ENCODE measurements at regions not wholly inside any gene's neighbourhood (a gene's known extent, or its start where the extent isn't known, plus 50 kb on each side); places are given as distances from the start of the nearest gene placed in this dataset.

DNA sequence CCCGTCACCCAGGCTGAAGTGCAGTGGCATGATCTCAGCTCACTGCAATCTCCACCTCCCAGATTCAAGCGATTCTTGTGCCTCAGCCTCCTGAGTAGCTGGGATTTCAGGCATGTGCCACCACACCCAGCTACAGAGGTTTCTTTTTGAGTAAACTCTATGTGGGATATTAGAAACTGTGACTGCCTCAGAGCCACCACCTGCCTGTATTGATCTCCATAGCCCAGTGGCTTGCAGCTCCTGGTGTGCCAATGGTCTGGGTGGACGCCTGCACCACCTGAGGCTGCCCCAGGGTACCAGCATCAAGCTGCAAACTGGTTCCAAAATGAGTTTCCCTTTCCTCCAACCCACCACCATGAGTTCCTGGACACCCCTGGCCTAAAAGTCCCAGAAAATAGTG is 89.7 kb upstream of the SLC44A3 start:
- DNase-seq (ENCODE audit: low read depth) (no peak), FAIRE-seq (no peak)
- no peak overlapping the region for H3K4me3 ChIP-seq (ENCODE audit: low read depth, low read length)
- no peaks in the 10 kb centered on the region for H3K27me3 ChIP-seq (ENCODE audit: control insufficient read depth, insufficient read depth, low read length)
- no peaks in the 10 kb centered on the region for H3K36me3 ChIP-seq (ENCODE audit: control insufficient read depth, insufficient read depth, low read length)
- TF ChIP-seq, protein P1, sequence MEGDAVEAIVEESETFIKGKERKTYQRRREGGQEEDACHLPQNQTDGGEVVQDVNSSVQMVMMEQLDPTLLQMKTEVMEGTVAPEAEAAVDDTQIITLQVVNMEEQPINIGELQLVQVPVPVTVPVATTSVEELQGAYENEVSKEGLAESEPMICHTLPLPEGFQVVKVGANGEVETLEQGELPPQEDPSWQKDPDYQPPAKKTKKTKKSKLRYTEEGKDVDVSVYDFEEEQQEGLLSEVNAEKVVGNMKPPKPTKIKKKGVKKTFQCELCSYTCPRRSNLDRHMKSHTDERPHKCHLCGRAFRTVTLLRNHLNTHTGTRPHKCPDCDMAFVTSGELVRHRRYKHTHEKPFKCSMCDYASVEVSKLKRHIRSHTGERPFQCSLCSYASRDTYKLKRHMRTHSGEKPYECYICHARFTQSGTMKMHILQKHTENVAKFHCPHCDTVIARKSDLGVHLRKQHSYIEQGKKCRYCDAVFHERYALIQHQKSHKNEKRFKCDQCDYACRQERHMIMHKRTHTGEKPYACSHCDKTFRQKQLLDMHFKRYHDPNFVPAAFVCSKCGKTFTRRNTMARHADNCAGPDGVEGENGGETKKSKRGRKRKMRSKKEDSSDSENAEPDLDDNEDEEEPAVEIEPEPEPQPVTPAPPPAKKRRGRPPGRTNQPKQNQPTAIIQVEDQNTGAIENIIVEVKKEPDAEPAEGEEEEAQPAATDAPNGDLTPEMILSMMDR (IDR thresholded peaks at IDR 0.05; ENCODE audit: insufficient read depth, low read length, severe bottlenecking): no peak

DNA sequence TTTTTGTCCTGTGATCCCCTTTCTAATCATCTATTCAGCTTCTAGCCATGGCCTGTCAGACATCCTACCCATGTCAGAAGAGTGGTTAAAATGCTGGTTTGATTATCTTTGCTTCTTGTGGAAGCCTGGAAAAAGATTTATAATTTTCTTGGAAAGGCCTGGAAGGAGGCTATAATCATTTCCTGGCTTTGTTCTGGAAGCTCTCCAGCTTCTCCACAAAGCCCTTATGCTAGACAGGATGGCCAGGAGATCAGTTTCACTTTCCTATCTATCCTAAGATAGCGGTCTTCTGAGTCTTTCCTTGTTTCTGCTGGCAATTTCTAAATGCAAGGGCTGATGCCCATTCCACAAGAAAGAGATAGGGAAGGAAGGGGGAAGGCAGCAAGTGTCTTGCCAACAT is 90.9 kb upstream of the SLC44A3 start:
- Histone ChIP-seq H3K36me3 (ENCODE audit: control insufficient read depth, insufficient read depth, low read length) (no peaks in the 10 kb centered on the region), H3K27me3 (ENCODE audit: control insufficient read depth, insufficient read depth, low read length) (no peaks in the 10 kb centered on the region), H3K4me3 (ENCODE audit: low read depth, low read length) (no peak overlapping the region)
- TF ChIP-seq, protein P1 (IDR thresholded peaks at IDR 0.05; ENCODE audit: insufficient read depth, low read length, severe bottlenecking): no peak
- FAIRE-seq (no peak), DNase-seq (ENCODE audit: low read depth) (no peak)

DNA sequence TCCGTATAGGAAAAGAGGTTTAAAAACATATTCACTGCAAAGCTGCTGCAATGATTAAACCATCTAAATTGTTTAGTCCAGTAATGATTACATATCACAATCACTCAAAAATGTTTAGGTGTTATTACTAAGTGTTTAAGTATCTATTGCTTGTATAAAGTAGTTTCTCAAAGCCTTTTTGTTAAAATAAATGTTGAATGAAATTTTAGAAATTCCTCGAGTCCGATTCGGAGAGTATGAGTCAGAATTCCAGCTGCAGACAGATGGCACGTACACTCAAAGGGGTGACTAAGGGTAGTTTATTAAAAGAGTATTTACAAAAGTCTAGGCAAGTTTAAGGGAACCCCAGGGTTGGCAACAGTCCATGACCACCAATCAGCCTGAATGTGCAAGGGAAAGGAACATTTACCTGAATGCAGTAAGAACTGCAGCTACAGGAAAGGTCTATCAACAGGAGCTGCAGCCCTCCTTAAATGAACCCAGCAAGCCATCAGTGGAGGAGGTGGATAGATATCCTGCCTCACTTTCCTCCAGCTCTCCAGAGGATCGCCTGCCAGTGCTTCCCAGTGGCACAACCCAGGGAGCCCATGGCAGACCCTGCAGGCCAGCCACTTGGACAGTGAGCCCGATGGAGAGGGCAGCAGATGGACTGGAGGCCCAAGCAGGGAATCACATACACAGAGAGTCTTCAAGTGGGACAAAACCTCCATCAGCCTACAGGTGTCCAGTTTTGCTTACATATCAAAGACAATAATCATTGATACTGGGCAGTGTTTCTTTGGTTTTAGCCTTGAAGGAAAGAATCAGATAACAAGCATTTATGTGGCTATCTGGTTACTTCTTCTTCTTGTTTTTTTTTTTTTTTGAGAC is 92.1 kb upstream of the SLC44A3 start:
- Histone ChIP-seq H3K4me3 (ENCODE audit: low read depth, low read length) (no peak overlapping the region), H3K36me3 (ENCODE audit: control insufficient read depth, insufficient read depth, low read length) (no peaks in the 10 kb centered on the region), H3K27me3 (ENCODE audit: control insufficient read depth, insufficient read depth, low read length) (no peaks in the 10 kb centered on the region)
- peak; percentile 99 for DNase-seq (ENCODE audit: low read depth)
- FAIRE-seq: no peak
- TF ChIP-seq, protein P1 (IDR thresholded peaks at IDR 0.05; ENCODE audit: insufficient read depth, low read length, severe bottlenecking): no peak

DNA sequence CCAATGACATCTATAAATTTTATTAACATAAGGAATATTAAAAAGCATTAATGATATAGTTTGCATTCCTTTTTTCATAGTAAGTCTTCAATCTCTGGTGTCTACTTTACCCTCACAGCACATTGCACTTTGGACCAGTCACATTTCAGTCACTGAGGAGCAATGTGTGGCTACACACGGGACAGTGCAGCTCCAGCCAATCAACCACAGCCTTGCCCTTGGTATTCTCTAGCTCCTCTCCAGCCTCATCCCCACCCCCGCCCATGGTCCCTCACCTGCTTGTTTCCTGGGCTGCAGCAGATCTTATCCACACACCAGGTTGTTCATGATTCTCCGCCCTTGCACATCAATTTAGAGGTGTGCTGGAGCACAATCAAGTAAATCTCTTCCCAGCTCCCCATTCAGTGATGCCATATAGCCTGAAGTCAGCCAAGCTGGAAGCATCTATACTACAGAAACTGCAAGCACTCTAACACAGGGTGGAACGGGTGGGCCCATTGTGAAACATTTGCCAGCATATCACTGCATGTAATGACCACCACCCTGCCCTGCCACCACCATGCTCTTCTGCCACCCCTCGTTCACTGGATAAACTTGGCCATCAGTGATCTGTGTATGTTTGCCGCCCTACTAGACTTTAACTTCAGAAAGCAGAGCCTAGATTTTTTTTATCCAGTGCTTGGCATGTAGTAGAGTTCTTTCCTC is 93.0 kb upstream of the SLC44A3 start:
- Histone ChIP-seq H3K27me3 (ENCODE audit: control insufficient read depth, insufficient read depth, low read length) (no peaks in the 10 kb centered on the region), H3K36me3 (ENCODE audit: control insufficient read depth, insufficient read depth, low read length) (no peaks in the 10 kb centered on the region), H3K4me3 (ENCODE audit: low read depth, low read length) (no peak overlapping the region)
- no peak for DNase-seq (ENCODE audit: low read depth)
- FAIRE-seq: no peak
- TF ChIP-seq, protein P1 (IDR thresholded peaks at IDR 0.05; ENCODE audit: insufficient read depth, low read length, severe bottlenecking): no peak

DNA sequence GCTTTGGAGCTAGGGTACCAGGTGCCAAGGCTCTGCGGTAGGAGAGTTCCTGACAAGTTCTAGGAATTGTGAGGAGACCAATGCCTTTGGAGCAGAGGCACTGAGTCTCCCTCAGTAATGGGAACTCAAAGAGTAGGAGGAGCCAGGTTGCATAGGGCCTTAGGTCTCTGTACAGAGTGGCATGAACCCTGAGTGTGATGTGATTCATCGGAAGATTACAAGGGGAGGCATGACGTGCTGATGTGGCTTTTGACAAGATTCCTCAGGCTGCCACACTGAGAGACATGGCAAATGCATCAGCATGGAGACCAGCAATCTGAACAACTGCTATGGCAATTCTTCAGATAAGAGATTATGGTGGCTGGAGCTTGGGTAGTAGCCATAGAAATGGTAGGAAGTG is 94.6 kb upstream of the SLC44A3 start:
- H3K36me3 ChIP-seq (ENCODE audit: control insufficient read depth, insufficient read depth, low read length): no peaks in the 10 kb centered on the region
- no peak overlapping the region for H3K4me3 ChIP-seq (ENCODE audit: low read depth, low read length)
- FAIRE-seq (no peak), DNase-seq (ENCODE audit: low read depth) (peak; percentile 85)
- TF ChIP-seq, protein P1 (IDR thresholded peaks at IDR 0.05; ENCODE audit: insufficient read depth, low read length, severe bottlenecking): no peak
- H3K27me3 ChIP-seq (ENCODE audit: control insufficient read depth, insufficient read depth, low read length): no peaks in the 10 kb centered on the region

Measured in bronchial epithelial cell (primary cell).